Stimulated activated CD4-positive, alpha-beta T cell treated with anti-CD3 and anti-CD28 coated beads, Interleukin-1b, Interleukin-23, amount 100 ng/mL, for 4 hours (primary cell): ENCODE measurements at regions not wholly inside any gene's neighbourhood (a gene's known extent, or its start where the extent isn't known, plus 50 kb on each side); places are given as distances from the start of the nearest gene placed in this dataset.
"Not testable (repeated sequence)": the region's sequence is repeated elsewhere in the genome, so short reads cannot be mapped to it uniquely, and the experiment has no call there.

Experiments
- DNase-seq, 2 donors: peaks; one replicate each; pipeline ENCODE4 v3.0.0-alpha.2; 2020; ENCODE audit warnings: low read depth in 2 of 2

GRCh38 chr2:17133052-17133671 is 385.1 kb downstream of the RAD51AP2 start:
- DNase-seq: no peak

- DNase-seq: not testable (repeated sequence)
These were observed 387.6 kb downstream of the RAD51AP2 start for GRCh38 chr2:17130627-17131026.

- no peak for DNase-seq
These were observed 392.1 kb downstream of the RAD51AP2 start for GRCh38 chr2:17125989-17126620.

GRCh38 chr2:17124575-17125318 is 393.5 kb downstream of the RAD51AP2 start:
- DNase-seq: no peak

- no peak for DNase-seq
These were observed 395.2 kb downstream of the RAD51AP2 start for GRCh38 chr2:17122887-17123501.

- DNase-seq: no peak
These were observed 402.8 kb downstream of the RAD51AP2 start for GRCh38 chr2:17115466-17115865.

- DNase-seq: no peak
These were observed 403.2 kb downstream of the RAD51AP2 start for GRCh38 chr2:17115042-17115441.

- DNase-seq: no peak
These were observed 410.4 kb downstream of the RAD51AP2 start for GRCh38 chr2:17107871-17108270.

GRCh38 chr2:17107151-17107550 is 411.1 kb downstream of the RAD51AP2 start:
- no peak for DNase-seq

- no peak for DNase-seq
These were observed 411.8 kb downstream of the RAD51AP2 start for GRCh38 chr2:17106418-17106817.

GRCh38 chr2:17104454-17104853 is 413.8 kb downstream of the RAD51AP2 start:
- no peak for DNase-seq

GRCh38 chr2:17101596-17101995 is 416.6 kb downstream of the RAD51AP2 start:
- no peak for DNase-seq

- no peak for DNase-seq
These were observed 417.1 kb downstream of the RAD51AP2 start for GRCh38 chr2:17101091-17101490.

- no peak for DNase-seq
These were observed 422.9 kb downstream of the RAD51AP2 start for GRCh38 chr2:17095340-17095739.

GRCh38 chr2:17093712-17094111 is 424.5 kb downstream of the RAD51AP2 start:
- no peak for DNase-seq

GRCh38 chr2:17086990-17087389 is 421.4 kb upstream of the CYRIA start:
- no peak for DNase-seq

GRCh38 chr2:17085546-17086202 is 420.0 kb upstream of the CYRIA start:
- no peak for DNase-seq

GRCh38 chr2:17084877-17085276 is 419.2 kb upstream of the CYRIA start:
- DNase-seq: no peak

GRCh38 chr2:17083902-17084301 is 418.3 kb upstream of the CYRIA start:
- no peak for DNase-seq

- no peak for DNase-seq
These were observed 413.6 kb upstream of the CYRIA start for GRCh38 chr2:17079262-17079661.

- no peak for DNase-seq
These were observed 410.9 kb upstream of the CYRIA start for GRCh38 chr2:17076533-17076932.

GRCh38 chr2:17070711-17071110 is 405.1 kb upstream of the CYRIA start:
- DNase-seq: no peak
